B cell (primary cell): ENCODE measurements at regions not wholly inside any gene's neighbourhood (a gene's known extent, or its start where the extent isn't known, plus 50 kb on each side); places are given as distances from the start of the nearest gene placed in this dataset.

ENCODE experiments used
- ATAC-seq: fragments of 200-7000 bp; cut with Tn5 transposase; one replicate; pipeline ENCODE4 v1.10.0; 2021; ENCODE audit warnings: low read depth, mild to moderate bottlenecking, moderate number of reproducible peaks, moderate library complexity
- CTCF ChIA-PET: fragments of 350-600 bp; sonication (Branson Sonifier 250); formaldehyde crosslinking; loops from one replicate; lab custom pipeline; 2021; ENCODE audit warnings: antibody characterized with exemption, inconsistent platforms; lab: Charles Lee
- POLR2A ChIA-PET: fragments of 350-600 bp; sonication (Branson Sonifier 250); formaldehyde crosslinking; loops from one replicate; lab custom pipeline; 2021; ENCODE audit warnings: antibody characterized with exemption; lab: Charles Lee
- DNase-seq: peaks from one replicate; pipeline ENCODE4 v3.0.0; 2013
- H2AFZ ChIP-seq: 2 replicates; pipeline ENCODE4 v1.6.1; 2012; ENCODE audit warnings: mild to moderate bottlenecking, low read depth, low read length; ENCODE audit not compliant: insufficient read depth, poor library complexity, severe bottlenecking
- H3K27ac ChIP-seq, 2 donors: 1 replicate in 1 of 2; 2 replicates in 1 of 2; pipeline ENCODE4 v1.5.1; 2012 to 2013; ENCODE audit warnings: low read length in 2 of 2, mild to moderate bottlenecking in 2 of 2, moderate library complexity in 1 of 2
- H3K27me3 ChIP-seq, 4 experiments: fragments of 200-600 bp in 1 of 4; sonication (generic) in 1 of 4; replicated peaks in 1 of 4; 1 replicate in 2 of 4; 2 replicates in 2 of 4; pipeline versions ENCODE4 v1.6.1 to v1.7.0; 2013 to 2016; ENCODE audit warnings: low read length in 3 of 4, mild to moderate bottlenecking in 2 of 4, mixed read lengths in 1 of 4, moderate library complexity in 1 of 4; ENCODE audit not compliant: insufficient read depth in 4 of 4, control insufficient read depth in 3 of 4; ENCODE audit errors: control extremely low read depth in 1 of 4
- H3K36me3 ChIP-seq, 2 experiments: replicated peaks in 1 of 2; 1 replicate in 1 of 2; 2 replicates in 1 of 2; pipeline versions ENCODE4 v1.6.1 to v1.7.1; 2013; ENCODE audit warnings: low read length in 1 of 2; ENCODE audit not compliant: insufficient read depth in 2 of 2, control insufficient read depth in 1 of 2; ENCODE audit errors: control extremely low read depth in 1 of 2, extremely low read depth in 1 of 2
- H3K4me1 ChIP-seq, 2 donors: fragments of 200-600 bp in 1 of 2; sonication (generic) in 1 of 2; 1 replicate in 1 of 2; 2 replicates in 1 of 2; pipeline versions ENCODE4 v1.5.1 to v1.6.1; 2013 to 2017; ENCODE audit warnings: low read length in 2 of 2; ENCODE audit not compliant: control insufficient read depth in 2 of 2, insufficient read depth in 2 of 2
- H3K4me2 ChIP-seq: replicated peaks from 2 replicates; pipeline ENCODE3; 2012; ENCODE audit warnings: mild to moderate bottlenecking, low read depth, low read length; ENCODE audit not compliant: poor library complexity, severe bottlenecking
- H3K4me3 ChIP-seq, 5 experiments: fragments of 200-600 bp in 1 of 5; sonication (generic) in 1 of 5; 1 replicate in 3 of 5; 2 replicates in 2 of 5; pipeline versions ENCODE4 v1.5.1 to v1.7.0; 2011 to 2016; ENCODE audit warnings: low read length in 4 of 5, mild to moderate bottlenecking in 4 of 5, low read depth in 2 of 5, control low read depth in 1 of 5, moderate library complexity in 1 of 5; ENCODE audit not compliant: insufficient read depth in 1 of 5; ENCODE audit errors: control extremely low read depth in 1 of 5, extremely low read depth in 1 of 5
- H3K79me2 ChIP-seq: fragments of 200-600 bp; sonication (generic); one replicate; pipeline ENCODE4 v1.6.0; 2016; ENCODE audit warnings: low read length; ENCODE audit not compliant: control insufficient read depth, insufficient read depth
- H3K9ac ChIP-seq: fragments of 200-600 bp; sonication (generic); 2 replicates; pipeline ENCODE4 v1.6.1; 2017; ENCODE audit warnings: mild to moderate bottlenecking, low read length, moderate library complexity
- H3K9me3 ChIP-seq, 3 donors: one replicate each; pipeline versions ENCODE4 v1.6.1 to v1.7.1; 2013; ENCODE audit warnings: low read length in 2 of 3; ENCODE audit not compliant: control insufficient read depth in 2 of 3, insufficient read depth in 1 of 3; ENCODE audit errors: control extremely low read depth in 1 of 3
- H4K20me1 ChIP-seq: 2 replicates; pipeline ENCODE4 v1.6.0; 2012; ENCODE audit warnings: mild to moderate bottlenecking, low read length; ENCODE audit not compliant: insufficient read depth, control insufficient read depth, poor library complexity, severe bottlenecking
- H3K27ac Mint-ChIP-seq: one replicate; pipeline ENCODE4 v1.8.0; 2021; ENCODE audit warnings: mixed read lengths
- H3K27me3 Mint-ChIP-seq: one replicate; pipeline ENCODE4 v1.8.0; 2021; ENCODE audit warnings: mixed read lengths
- H3K4me1 Mint-ChIP-seq: one replicate; pipeline ENCODE4 v1.8.0; 2021; ENCODE audit warnings: mixed read lengths
- H3K4me3 Mint-ChIP-seq: one replicate; pipeline ENCODE4 v1.8.0; 2021; ENCODE audit warnings: mixed read lengths
- H3K9me3 Mint-ChIP-seq: one replicate; pipeline ENCODE4 v1.8.0; 2022; ENCODE audit warnings: mixed read lengths; ENCODE audit not compliant: insufficient read depth
- CTCF ChIP-seq: fragments of 200-600 bp; IDR thresholded peaks from one replicate; pipeline ENCODE4 v1.8.0; 2022; ENCODE audit warnings: antibody characterized with exemption, mild to moderate bottlenecking
- EZH2 ChIP-seq: IDR thresholded peaks from 2 replicates; pipeline ENCODE4 v1.6.1; 2012; ENCODE audit warnings: borderline replicate concordance, low read depth, mild to moderate bottlenecking, moderate library complexity, low read length; ENCODE audit not compliant: insufficient read depth, poor library complexity, severe bottlenecking
- WGBS: methylation state at CpG from one replicate; pipeline ENCODE4 v1.1.5; 2013; ENCODE audit warnings: missing lambda C conversion rate; ENCODE audit not compliant: insufficient coverage; 5-methylcytosine and 5-hydroxymethylcytosine counted together
- intact Hi-C: fragments of 100-400 bp; cut with micrococcal nuclease; formaldehyde crosslinking; loops from one replicate; pipeline ENCODE4 v1.10.0; 2022

- WGBS, result no CpG with 5 or more reads among the region's 1 CpG
- POLR2A ChIA-PET, result no interaction called here
Measured at GRCh38 chr6:102494808-102495207, 1101.3 kb downstream of the GRIK2 start.

GRCh38 chr6:102493485-102493884 is 1100.0 kb downstream of the GRIK2 start:
- Mint-ChIP-seq H3K27me3 (no peaks in the 10 kb centered on the region), H3K4me1 (no peaks in the 10 kb centered on the region), H3K27ac (no peak overlapping the region), H3K4me3 (no peak overlapping the region), H3K9me3 (peaks cover 5% of the 10 kb centered on the region)
- Histone ChIP-seq H2AFZ (no peak overlapping the region), H3K36me3 (no peaks in the 10 kb centered on the region), H3K9me3 (peaks cover 0 to under 1% (median 0%) of the 10 kb centered on the region in 3 donors), H3K4me1 (no peaks in the 10 kb centered on the region), H3K27me3 (no peaks in the 10 kb centered on the region), H3K79me2 (no peaks in the 10 kb centered on the region), H3K27ac (no peak overlapping the region), H3K4me2 (no peak overlapping the region), H3K9ac (no peak overlapping the region), H3K4me3 (no peak overlapping the region), H4K20me1 (no peaks in the 10 kb centered on the region)
- WGBS, result 93% methylated on average over 3 of the region's 4 CpGs
- POLR2A ChIA-PET, result no interaction called here
- DNase-seq (no peak), ATAC-seq (no peak)
- TF ChIP-seq CTCF (no peak), EZH2 (no peak)
- intact Hi-C loops, result no loop called here
- CTCF ChIA-PET, result no interaction called here

More at GRCh38 chr6:102494808-102495207, 1101.3 kb downstream of the GRIK2 start:
- H3K4me3 Mint-ChIP-seq, result no peak overlapping the region
- no peak overlapping the region for H3K9ac ChIP-seq
- TF ChIP-seq CTCF (no peak), EZH2 (no peak)
- H3K27me3 Mint-ChIP-seq, result no peaks in the 10 kb centered on the region
- no peak overlapping the region for H3K4me3 ChIP-seq
- no peaks in the 10 kb centered on the region for H3K79me2 ChIP-seq
- CTCF ChIA-PET, result no interaction called here
- H3K4me1 ChIP-seq, result no peaks in the 10 kb centered on the region
- peaks cover 5% of the 10 kb centered on the region for H3K9me3 Mint-ChIP-seq
- H3K9me3 ChIP-seq, result peaks cover 0 to 5% (median 0%) of the 10 kb centered on the region in 3 donors
- H3K27ac Mint-ChIP-seq, result no peak overlapping the region
- no peak overlapping the region for H2AFZ ChIP-seq
- no peak overlapping the region for H3K27ac ChIP-seq
- DNase-seq (no peak), ATAC-seq (no peak)
- no peaks in the 10 kb centered on the region for H3K27me3 ChIP-seq
- intact Hi-C loops, result no loop called here
- no peak overlapping the region for H3K4me2 ChIP-seq
- no peaks in the 10 kb centered on the region for H3K4me1 Mint-ChIP-seq
- no peaks in the 10 kb centered on the region for H3K36me3 ChIP-seq
- no peaks in the 10 kb centered on the region for H4K20me1 ChIP-seq
